Gastrocnemius medialis (tissue), 4 donors: ENCODE measurements at regions not wholly inside any gene's neighbourhood (a gene's known extent, or its start where the extent isn't known, plus 50 kb on each side); places are given as distances from the start of the nearest gene placed in this dataset.

ENCODE experiments used
- POLR2A ChIP-seq, 2 donors: fragments of 450-650 bp; IDR thresholded peaks; one replicate each; pipeline ENCODE4 v1.6.1; 2017; ENCODE audit warnings: antibody characterized with exemption in 2 of 2, mild to moderate bottlenecking in 2 of 2, moderate library complexity in 2 of 2
- TF ChIP-seq, protein P1 (sequence below), 5 experiments: fragments of 450-650 bp in 3 of 5; fragments of 200-600 bp in 2 of 5; sonication (generic) in 2 of 5; IDR thresholded peaks in 4 of 5; conservative IDR thresholded peaks in 1 of 5; 1 replicate in 4 of 5; 2 replicates in 1 of 5; pipeline ENCODE4 v1.5.1; 2016 to 2019; ENCODE audit warnings: antibody characterized with exemption in 5 of 5, mild to moderate bottlenecking in 3 of 5, moderate library complexity in 3 of 5

DNA sequence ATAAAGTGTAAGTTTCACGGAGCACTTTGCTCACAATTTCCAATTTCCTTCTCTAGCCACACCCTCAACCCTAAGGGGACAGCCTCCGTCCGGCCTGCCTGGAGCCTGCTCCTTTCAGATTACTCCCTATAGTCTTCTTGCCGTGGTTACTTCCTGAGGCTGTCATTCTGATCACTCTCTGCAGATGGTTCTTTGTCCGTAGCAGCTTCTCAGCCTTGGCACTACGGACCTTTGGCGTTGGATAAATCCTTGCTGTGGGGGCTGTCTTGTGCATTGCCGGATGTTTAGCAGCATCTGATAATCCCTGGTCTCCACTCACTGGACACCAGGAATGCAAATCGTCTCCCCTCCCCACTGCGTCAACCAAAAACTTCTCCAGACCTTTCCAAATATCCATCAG is 447.5 kb upstream of the KIRREL3 start:
- TF ChIP-seq POLR2A (IDR thresholded peaks at IDR 0.05): no peak
- TF ChIP-seq, protein P1, sequence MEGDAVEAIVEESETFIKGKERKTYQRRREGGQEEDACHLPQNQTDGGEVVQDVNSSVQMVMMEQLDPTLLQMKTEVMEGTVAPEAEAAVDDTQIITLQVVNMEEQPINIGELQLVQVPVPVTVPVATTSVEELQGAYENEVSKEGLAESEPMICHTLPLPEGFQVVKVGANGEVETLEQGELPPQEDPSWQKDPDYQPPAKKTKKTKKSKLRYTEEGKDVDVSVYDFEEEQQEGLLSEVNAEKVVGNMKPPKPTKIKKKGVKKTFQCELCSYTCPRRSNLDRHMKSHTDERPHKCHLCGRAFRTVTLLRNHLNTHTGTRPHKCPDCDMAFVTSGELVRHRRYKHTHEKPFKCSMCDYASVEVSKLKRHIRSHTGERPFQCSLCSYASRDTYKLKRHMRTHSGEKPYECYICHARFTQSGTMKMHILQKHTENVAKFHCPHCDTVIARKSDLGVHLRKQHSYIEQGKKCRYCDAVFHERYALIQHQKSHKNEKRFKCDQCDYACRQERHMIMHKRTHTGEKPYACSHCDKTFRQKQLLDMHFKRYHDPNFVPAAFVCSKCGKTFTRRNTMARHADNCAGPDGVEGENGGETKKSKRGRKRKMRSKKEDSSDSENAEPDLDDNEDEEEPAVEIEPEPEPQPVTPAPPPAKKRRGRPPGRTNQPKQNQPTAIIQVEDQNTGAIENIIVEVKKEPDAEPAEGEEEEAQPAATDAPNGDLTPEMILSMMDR (IDR thresholded peaks at IDR 0.05 in 4 of 5, conservative IDR thresholded peaks at IDR 0.05 in 1 of 5): no peak
